ENCODE measurements at regions not wholly inside any gene's neighbourhood (a gene's known extent, or its start where the extent isn't known, plus 50 kb on each side); places are given as distances from the start of the nearest gene placed in this dataset.

GRCh38 chr4:3683077-3683743 is 83.0 kb upstream of the ADRA2C start:
- DNase-seq, result no peak

- no peak for DNase-seq
These were observed 83.7 kb upstream of the ADRA2C start for GRCh38 chr4:3682236-3683076.

- no peak for DNase-seq
These were observed 85.0 kb upstream of the ADRA2C start for GRCh38 chr4:3681191-3681590.

GRCh38 chr4:3680656-3681055 is 85.5 kb upstream of the ADRA2C start:
- no peak for DNase-seq

- DNase-seq, result no peak
These were observed 86.3 kb upstream of the ADRA2C start for GRCh38 chr4:3679851-3680311.

GRCh38 chr4:3679071-3679825 is 86.9 kb upstream of the ADRA2C start:
- no peak for DNase-seq

GRCh38 chr4:3677748-3678070 is 88.5 kb upstream of the ADRA2C start:
- no peak for DNase-seq

GRCh38 chr4:3676907-3677747 is 89.1 kb upstream of the ADRA2C start:
- DNase-seq, result no peak

GRCh38 chr4:3676196-3676595 is 90.0 kb upstream of the ADRA2C start:
- DNase-seq, result no peak

GRCh38 chr4:3675251-3676115 is 90.7 kb upstream of the ADRA2C start:
- no peak for DNase-seq

- no peak for DNase-seq
These were observed 91.7 kb upstream of the ADRA2C start for GRCh38 chr4:3674479-3674851.

- DNase-seq, result no peak
These were observed 92.3 kb upstream of the ADRA2C start for GRCh38 chr4:3673716-3674478.

- no peak for DNase-seq
These were observed 93.0 kb upstream of the ADRA2C start for GRCh38 chr4:3673176-3673575.

GRCh38 chr4:3672465-3672831 is 93.7 kb upstream of the ADRA2C start:
- DNase-seq, result no peak

- DNase-seq, result peak; percentile 55
These were observed 94.4 kb upstream of the ADRA2C start for GRCh38 chr4:3671571-3672464.

GRCh38 chr4:3670521-3671519 is 95.4 kb upstream of the ADRA2C start:
- no peak for DNase-seq

GRCh38 chr4:3669553-3669949 is 96.6 kb upstream of the ADRA2C start:
- no peak for DNase-seq

GRCh38 chr4:3668825-3669552 is 97.2 kb upstream of the ADRA2C start:
- DNase-seq, result no peak
